NCI-H2081 treated with DMSO at 0.1 percent for 48 hours (cell line): ENCODE measurements at regions not wholly inside any gene's neighbourhood (a gene's known extent, or its start where the extent isn't known, plus 50 kb on each side); places are given as distances from the start of the nearest gene placed in this dataset.
"Not testable (repeated sequence)": the region's sequence is repeated elsewhere in the genome, so short reads cannot be mapped to it uniquely, and the experiment has no call there.

Experiments
- DNase-seq: peaks from one replicate; lab custom pipeline; 2025; lab: John Stamatoyannopoulos, UW

GRCh38 chr6:115873901-115874300 lies 186.8 kb downstream of the FRK start:
- no peak for DNase-seq

- DNase-seq, result no peak
Measured at GRCh38 chr6:115870464-115870863, 190.2 kb downstream of the FRK start.

- no peak for DNase-seq
Measured at GRCh38 chr6:115865914-115866313, 194.8 kb downstream of the FRK start.

GRCh38 chr6:115863211-115863610 lies 197.5 kb downstream of the FRK start:
- DNase-seq, result no peak

GRCh38 chr6:115861658-115862057 lies 199.0 kb downstream of the FRK start:
- DNase-seq, result not testable (repeated sequence)

- not testable (repeated sequence) for DNase-seq
Measured at GRCh38 chr6:115859577-115859976, 201.1 kb downstream of the FRK start.

- DNase-seq, result no peak
Measured at GRCh38 chr6:115854866-115855665, 205.6 kb downstream of the FRK start.

GRCh38 chr6:115847671-115848070 lies 213.0 kb downstream of the FRK start:
- no peak for DNase-seq

GRCh38 chr6:115843945-115844344 lies 216.7 kb downstream of the FRK start:
- DNase-seq, result no peak

- no peak for DNase-seq
Measured at GRCh38 chr6:115842338-115842737, 218.4 kb downstream of the FRK start.

GRCh38 chr6:115839583-115840181 lies 221.0 kb downstream of the FRK start:
- DNase-seq, result no peak

- no peak for DNase-seq
Measured at GRCh38 chr6:115838763-115839401, 221.8 kb downstream of the FRK start.

- no peak for DNase-seq
Measured at GRCh38 chr6:115838216-115838615, 222.5 kb downstream of the FRK start.

GRCh38 chr6:115836374-115836773 lies 224.3 kb downstream of the FRK start:
- DNase-seq, result not testable (repeated sequence)

GRCh38 chr6:115835314-115835713 lies 225.4 kb downstream of the FRK start:
- DNase-seq, result no peak

GRCh38 chr6:115834542-115834941 lies 226.1 kb downstream of the FRK start:
- DNase-seq, result not testable (repeated sequence)

GRCh38 chr6:115832786-115833185 lies 227.9 kb downstream of the FRK start:
- no peak for DNase-seq

- DNase-seq, result no peak
Measured at GRCh38 chr6:115832186-115832585, 228.5 kb downstream of the FRK start.

GRCh38 chr6:115830895-115831294 lies 229.8 kb downstream of the FRK start:
- DNase-seq, result no peak

- DNase-seq, result no peak
Measured at GRCh38 chr6:115821798-115822197, 238.9 kb downstream of the FRK start.

- no peak for DNase-seq
Measured at GRCh38 chr6:115819506-115819905, 241.2 kb downstream of the FRK start.

- DNase-seq, result no peak
Measured at GRCh38 chr6:115817161-115817560, 243.5 kb downstream of the FRK start.

- DNase-seq, result no peak
Measured at GRCh38 chr6:115814907-115815306, 245.8 kb downstream of the FRK start.
